GM12878 (cell line): ENCODE measurements at regions not wholly inside any gene's neighbourhood (a gene's known extent, or its start where the extent isn't known, plus 50 kb on each side); places are given as distances from the start of the nearest gene placed in this dataset.
"Not testable (repeated sequence)": the region's sequence is repeated elsewhere in the genome, so short reads cannot be mapped to it uniquely, and the experiment has no call there.

Experiments
- E4F1 ChIP-seq: fragments of 450-650 bp; IDR thresholded peaks from 2 replicates; pipeline ENCODE4 v1.6.1; 2018; ENCODE audit warnings: borderline replicate concordance, mild to moderate bottlenecking; ENCODE audit not compliant: partially characterized antibody
- ETV6 ChIP-seq, 2 experiments: fragments of 450-650 bp in 1 of 2; IDR thresholded peaks in 1 of 2; conservative IDR thresholded peaks in 1 of 2; 2 replicates each; pipeline ENCODE4 v1.6.1; 2014; ENCODE audit warnings: antibody characterized with exemption in 1 of 2, borderline replicate concordance in 1 of 2, low read depth in 1 of 2, mild to moderate bottlenecking in 1 of 2, moderate library complexity in 1 of 2
- EZH2 ChIP-seq: IDR thresholded peaks from 2 replicates; pipeline ENCODE4 v1.6.1; 2012; ENCODE audit warnings: low read depth, mild to moderate bottlenecking, control low read depth, inconsistent platforms, low read length, borderline replicate concordance; ENCODE audit not compliant: control insufficient read depth
- JUND ChIP-seq: IDR thresholded peaks from 2 replicates; pipeline ENCODE4 v1.6.1; 2012; ENCODE audit warnings: low read depth, mild to moderate bottlenecking, low read length, improper control_type of control experiment, moderate library complexity
- NR2C1 ChIP-seq: fragments of 450-650 bp; IDR thresholded peaks from 2 replicates; pipeline ENCODE4 v1.6.1; 2017; ENCODE audit warnings: antibody characterized with exemption, mild to moderate bottlenecking, moderate library complexity
- SMC3 ChIP-seq: IDR thresholded peaks from 2 replicates; pipeline ENCODE4 v1.6.1; 2011; ENCODE audit warnings: low read length, improper control_type of control experiment, borderline replicate concordance
- ZNF274 ChIP-seq: IDR thresholded peaks from one replicate; pipeline ENCODE4 v1.8.0; 2011; ENCODE audit not compliant: insufficient read length, insufficient read depth
- TF ChIP-seq, protein P1 (sequence below), 3 experiments: IDR thresholded peaks in 2 of 3; conservative IDR thresholded peaks in 1 of 3; 2 replicates each; pipeline ENCODE4 v1.5.1; 2011; ENCODE audit warnings: low read depth in 3 of 3, low read length in 3 of 3, mild to moderate bottlenecking in 3 of 3, control low read depth in 2 of 3, moderate library complexity in 2 of 3, inconsistent platforms in 1 of 3, mixed read lengths in 1 of 3; ENCODE audit not compliant: control insufficient read depth in 2 of 3, insufficient read depth in 1 of 3; ENCODE audit errors: extremely low read depth in 1 of 3
- TF ChIP-seq, protein P2 (sequence below): IDR thresholded peaks from 2 replicates; pipeline ENCODE4 v1.6.1; 2011; ENCODE audit warnings: low read depth, mild to moderate bottlenecking, low read length, moderate library complexity, borderline replicate concordance; ENCODE audit errors: extremely low read depth

DNA sequence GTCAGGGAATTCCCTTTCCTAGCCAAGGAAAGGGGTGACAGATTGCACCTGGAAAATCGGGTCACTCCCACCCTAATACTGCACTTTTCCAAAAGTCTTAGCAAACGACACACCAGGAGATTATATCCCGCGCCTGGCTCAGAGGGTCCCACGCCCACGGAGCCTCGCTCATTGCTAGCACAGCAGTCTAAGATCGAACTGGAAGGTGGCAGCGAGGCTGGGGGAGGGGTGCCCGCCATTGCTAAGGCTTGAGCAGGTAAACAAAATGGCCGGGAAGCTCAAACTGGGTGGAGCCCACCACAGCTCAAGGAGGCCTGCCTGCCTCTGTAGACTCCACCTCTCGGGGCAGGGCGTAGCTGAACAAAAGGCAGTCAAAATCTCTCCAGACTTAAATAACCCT lies 440.2 kb upstream of the PHF14 start:
- not testable (repeated sequence) for TF ChIP-seq JUND; NR2C1; E4F1; ZNF274; SMC3; ETV6 (conservative IDR thresholded peaks at IDR 0.05 in 1 of 2, IDR thresholded peaks at IDR 0.05 in 1 of 2; ENCODE audit: borderline replicate concordance in 1 of 2, low read depth in 1 of 2); EZH2
- TF ChIP-seq, protein P1, sequence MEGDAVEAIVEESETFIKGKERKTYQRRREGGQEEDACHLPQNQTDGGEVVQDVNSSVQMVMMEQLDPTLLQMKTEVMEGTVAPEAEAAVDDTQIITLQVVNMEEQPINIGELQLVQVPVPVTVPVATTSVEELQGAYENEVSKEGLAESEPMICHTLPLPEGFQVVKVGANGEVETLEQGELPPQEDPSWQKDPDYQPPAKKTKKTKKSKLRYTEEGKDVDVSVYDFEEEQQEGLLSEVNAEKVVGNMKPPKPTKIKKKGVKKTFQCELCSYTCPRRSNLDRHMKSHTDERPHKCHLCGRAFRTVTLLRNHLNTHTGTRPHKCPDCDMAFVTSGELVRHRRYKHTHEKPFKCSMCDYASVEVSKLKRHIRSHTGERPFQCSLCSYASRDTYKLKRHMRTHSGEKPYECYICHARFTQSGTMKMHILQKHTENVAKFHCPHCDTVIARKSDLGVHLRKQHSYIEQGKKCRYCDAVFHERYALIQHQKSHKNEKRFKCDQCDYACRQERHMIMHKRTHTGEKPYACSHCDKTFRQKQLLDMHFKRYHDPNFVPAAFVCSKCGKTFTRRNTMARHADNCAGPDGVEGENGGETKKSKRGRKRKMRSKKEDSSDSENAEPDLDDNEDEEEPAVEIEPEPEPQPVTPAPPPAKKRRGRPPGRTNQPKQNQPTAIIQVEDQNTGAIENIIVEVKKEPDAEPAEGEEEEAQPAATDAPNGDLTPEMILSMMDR (IDR thresholded peaks at IDR 0.05 in 2 of 3, conservative IDR thresholded peaks at IDR 0.05 in 1 of 3; ENCODE audit: control insufficient read depth in 2 of 3, extremely low read depth in 1 of 3, insufficient read depth in 1 of 3, low read depth in 3 of 3, low read length in 3 of 3), result not testable (repeated sequence)
- TF ChIP-seq, protein P2, sequence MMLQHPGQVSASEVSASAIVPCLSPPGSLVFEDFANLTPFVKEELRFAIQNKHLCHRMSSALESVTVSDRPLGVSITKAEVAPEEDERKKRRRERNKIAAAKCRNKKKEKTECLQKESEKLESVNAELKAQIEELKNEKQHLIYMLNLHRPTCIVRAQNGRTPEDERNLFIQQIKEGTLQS, result not testable (repeated sequence)
